ENCODE measurements at regions not wholly inside any gene's neighbourhood (a gene's known extent, or its start where the extent isn't known, plus 50 kb on each side); places are given as distances from the start of the nearest gene placed in this dataset.

DNA sequence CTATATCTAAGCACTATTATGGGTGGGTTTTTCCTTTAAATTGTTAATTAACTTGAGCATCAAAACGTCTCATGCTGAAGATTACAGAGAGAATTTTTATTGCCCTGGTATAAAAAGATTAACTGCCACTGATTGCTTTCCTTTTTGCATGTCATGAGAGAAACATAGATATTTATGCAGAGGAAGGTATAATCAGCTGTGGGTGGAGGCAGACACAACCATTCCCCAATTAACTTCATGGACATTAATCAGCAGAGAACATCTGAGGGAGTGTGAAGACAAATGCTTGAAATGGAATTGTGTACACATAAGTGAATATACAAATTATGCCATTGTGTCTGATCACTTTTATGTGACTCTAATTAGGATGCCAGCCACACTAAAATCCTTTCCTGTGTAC is 115.2 kb upstream of the CPHXL start:
- TF ChIP-seq, protein P1, sequence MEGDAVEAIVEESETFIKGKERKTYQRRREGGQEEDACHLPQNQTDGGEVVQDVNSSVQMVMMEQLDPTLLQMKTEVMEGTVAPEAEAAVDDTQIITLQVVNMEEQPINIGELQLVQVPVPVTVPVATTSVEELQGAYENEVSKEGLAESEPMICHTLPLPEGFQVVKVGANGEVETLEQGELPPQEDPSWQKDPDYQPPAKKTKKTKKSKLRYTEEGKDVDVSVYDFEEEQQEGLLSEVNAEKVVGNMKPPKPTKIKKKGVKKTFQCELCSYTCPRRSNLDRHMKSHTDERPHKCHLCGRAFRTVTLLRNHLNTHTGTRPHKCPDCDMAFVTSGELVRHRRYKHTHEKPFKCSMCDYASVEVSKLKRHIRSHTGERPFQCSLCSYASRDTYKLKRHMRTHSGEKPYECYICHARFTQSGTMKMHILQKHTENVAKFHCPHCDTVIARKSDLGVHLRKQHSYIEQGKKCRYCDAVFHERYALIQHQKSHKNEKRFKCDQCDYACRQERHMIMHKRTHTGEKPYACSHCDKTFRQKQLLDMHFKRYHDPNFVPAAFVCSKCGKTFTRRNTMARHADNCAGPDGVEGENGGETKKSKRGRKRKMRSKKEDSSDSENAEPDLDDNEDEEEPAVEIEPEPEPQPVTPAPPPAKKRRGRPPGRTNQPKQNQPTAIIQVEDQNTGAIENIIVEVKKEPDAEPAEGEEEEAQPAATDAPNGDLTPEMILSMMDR (IDR thresholded peaks at IDR 0.05), result no peak
- no peak for TF ChIP-seq POLR2A (IDR thresholded peaks at IDR 0.05)
- TF ChIP-seq POLR2AphosphoS5 (IDR thresholded peaks at IDR 0.05; ENCODE audit: insufficient read depth in 1 of 2, low read depth in 1 of 2), result no peak
